Thyroid gland (tissue), 4 donors: ENCODE measurements at regions not wholly inside any gene's neighbourhood (a gene's known extent, or its start where the extent isn't known, plus 50 kb on each side); places are given as distances from the start of the nearest gene placed in this dataset.
"Not testable (repeated sequence)": the region's sequence is repeated elsewhere in the genome, so short reads cannot be mapped to it uniquely, and the experiment has no call there.

ENCODE experiments used
- DNase-seq, 2 donors: peaks; one replicate each; pipeline ENCODE4 v3.0.0-alpha.2; 2019
- H3K27ac ChIP-seq, 3 donors: fragments of 200-600 bp; sonication (generic); 1 replicate in 2 of 3; 2 replicates in 1 of 3; pipeline ENCODE4 v1.5.1; 2016 to 2019; ENCODE audit warnings: mild to moderate bottlenecking in 1 of 3, moderate library complexity in 1 of 3
- H3K27me3 ChIP-seq: fragments of 200-600 bp; sonication (generic); one replicate; pipeline ENCODE4 v1.5.1; 2019
- H3K36me3 ChIP-seq, 2 donors: fragments of 200-600 bp; sonication (generic); one replicate each; pipeline ENCODE4 v1.5.1; 2016 to 2019
- H3K4me1 ChIP-seq, 2 donors: fragments of 200-600 bp; sonication (generic); one replicate each; pipeline ENCODE4 v1.5.1; 2017 to 2019
- H3K4me3 ChIP-seq, 3 donors: fragments of 200-600 bp; sonication (generic); replicated peaks in 1 of 3; 1 replicate in 2 of 3; 2 replicates in 1 of 3; pipeline ENCODE4 v1.5.1; 2016; ENCODE audit warnings: mild to moderate bottlenecking in 1 of 3
- H3K9me3 ChIP-seq: fragments of 200-600 bp; sonication (generic); one replicate; pipeline ENCODE4 v1.5.1; 2017
- POLR2A ChIP-seq, 2 donors: fragments of 450-650 bp; IDR thresholded peaks; one replicate each; pipeline ENCODE4 v1.6.1; 2017; ENCODE audit warnings: antibody characterized with exemption in 2 of 2, mild to moderate bottlenecking in 2 of 2, moderate library complexity in 1 of 2
- WGBS, 2 donors: methylation state at CpG; one replicate each; pipeline ENCODE4 v1.1.5; 2017; 5-methylcytosine and 5-hydroxymethylcytosine counted together
- intact Hi-C: fragments of 100-400 bp; cut with DNase I; formaldehyde crosslinking; loops from one replicate; pipeline ENCODE4 v1.15.1; 2023
- TF ChIP-seq, protein P1 (sequence below), 6 experiments: fragments of 200-600 bp in 3 of 6; fragments of 450-650 bp in 3 of 6; sonication (generic) in 3 of 6; IDR thresholded peaks; one replicate each; pipeline ENCODE4 v1.5.1; 2016 to 2019; ENCODE audit warnings: antibody characterized with exemption in 6 of 6, mild to moderate bottlenecking in 2 of 6, inconsistent platforms in 1 of 6, moderate library complexity in 1 of 6

DNA sequence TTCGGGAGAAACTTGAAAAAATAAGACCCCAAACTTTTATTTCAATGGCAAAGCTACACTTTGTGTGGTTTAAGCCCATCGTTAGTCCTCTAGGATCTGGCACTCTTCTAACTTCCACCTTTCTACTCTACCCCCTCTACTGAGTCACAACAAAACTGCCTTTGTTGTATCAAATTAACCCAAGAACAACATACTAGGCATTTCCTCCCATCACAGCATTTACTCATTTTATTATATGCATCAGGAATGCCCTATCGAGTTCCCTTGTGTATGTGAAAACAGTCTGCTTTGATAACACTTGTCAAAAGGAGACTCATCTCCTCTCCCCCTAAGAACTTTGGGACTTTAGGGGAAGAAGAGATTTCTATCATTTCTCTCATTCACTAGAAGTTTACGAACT lies 158.9 kb upstream of the FREM1 start:
- Histone ChIP-seq H3K4me1 (no peaks in the 10 kb centered on the region), H3K9me3 (no peaks in the 10 kb centered on the region), H3K27me3 (no peaks in the 10 kb centered on the region), H3K36me3 (no peaks in the 10 kb centered on the region), H3K4me3 (no peak overlapping the region), H3K27ac (no peak overlapping the region)
- DNase-seq: no peak
- TF ChIP-seq POLR2A (IDR thresholded peaks at IDR 0.05): no peak
- TF ChIP-seq, protein P1, sequence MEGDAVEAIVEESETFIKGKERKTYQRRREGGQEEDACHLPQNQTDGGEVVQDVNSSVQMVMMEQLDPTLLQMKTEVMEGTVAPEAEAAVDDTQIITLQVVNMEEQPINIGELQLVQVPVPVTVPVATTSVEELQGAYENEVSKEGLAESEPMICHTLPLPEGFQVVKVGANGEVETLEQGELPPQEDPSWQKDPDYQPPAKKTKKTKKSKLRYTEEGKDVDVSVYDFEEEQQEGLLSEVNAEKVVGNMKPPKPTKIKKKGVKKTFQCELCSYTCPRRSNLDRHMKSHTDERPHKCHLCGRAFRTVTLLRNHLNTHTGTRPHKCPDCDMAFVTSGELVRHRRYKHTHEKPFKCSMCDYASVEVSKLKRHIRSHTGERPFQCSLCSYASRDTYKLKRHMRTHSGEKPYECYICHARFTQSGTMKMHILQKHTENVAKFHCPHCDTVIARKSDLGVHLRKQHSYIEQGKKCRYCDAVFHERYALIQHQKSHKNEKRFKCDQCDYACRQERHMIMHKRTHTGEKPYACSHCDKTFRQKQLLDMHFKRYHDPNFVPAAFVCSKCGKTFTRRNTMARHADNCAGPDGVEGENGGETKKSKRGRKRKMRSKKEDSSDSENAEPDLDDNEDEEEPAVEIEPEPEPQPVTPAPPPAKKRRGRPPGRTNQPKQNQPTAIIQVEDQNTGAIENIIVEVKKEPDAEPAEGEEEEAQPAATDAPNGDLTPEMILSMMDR (IDR thresholded peaks at IDR 0.05): no peak
- intact Hi-C loops: no loop called here
- 68 to 87% methylated on average over 4 of the region's 4 CpGs for WGBS, 2 donors

DNA sequence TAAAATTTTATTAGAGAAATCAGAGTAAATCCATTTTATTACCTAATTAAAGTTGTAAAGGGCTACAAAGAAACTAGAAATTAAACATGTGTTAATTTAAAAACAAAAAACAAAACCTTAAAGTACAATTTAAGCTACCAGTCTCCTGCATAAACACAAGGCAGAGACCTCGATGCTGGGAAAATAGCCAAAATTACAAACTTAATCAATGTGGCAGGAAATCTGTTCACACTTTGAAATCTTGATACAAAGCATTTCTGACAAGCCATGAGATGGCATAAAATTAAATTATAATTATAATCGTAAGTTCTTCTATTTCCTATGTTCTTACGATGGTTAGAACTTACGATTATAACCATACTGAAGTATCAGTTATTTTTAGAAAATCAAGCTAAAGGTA lies 158.0 kb upstream of the FREM1 start:
- Histone ChIP-seq H3K27me3 (no peaks in the 10 kb centered on the region), H3K4me3 (no peak overlapping the region), H3K4me1 (no peaks in the 10 kb centered on the region), H3K27ac (no peak overlapping the region), H3K36me3 (no peaks in the 10 kb centered on the region), H3K9me3 (no peaks in the 10 kb centered on the region)
- DNase-seq: no peak
- 71 to 72% methylated on average over 4 of the region's 4 CpGs for WGBS, 2 donors
- TF ChIP-seq, protein P1 (IDR thresholded peaks at IDR 0.05): no peak
- TF ChIP-seq POLR2A (IDR thresholded peaks at IDR 0.05): no peak
- intact Hi-C loops: no loop called here

DNA sequence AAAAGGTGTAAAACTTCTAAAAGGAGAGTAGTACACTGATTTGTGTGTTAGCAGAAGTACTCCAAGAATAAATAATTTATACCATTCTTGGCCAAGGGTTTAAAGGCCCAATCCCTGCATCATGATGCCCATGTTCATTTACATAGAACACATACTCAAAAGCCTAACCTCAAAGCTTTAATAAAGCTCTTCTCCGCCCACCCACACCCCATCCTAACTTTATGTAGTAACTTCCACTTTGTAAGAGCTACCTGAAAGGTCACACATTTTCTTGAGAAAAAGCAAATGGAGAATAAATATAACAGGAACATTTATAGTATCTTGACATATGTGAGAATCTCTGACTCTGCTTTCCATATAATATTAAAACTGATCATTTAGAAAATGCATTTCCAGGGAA lies 148.8 kb upstream of the FREM1 start:
- intact Hi-C loops: no loop called here
- Histone ChIP-seq H3K4me1 (no peaks in the 10 kb centered on the region), H3K36me3 (no peaks in the 10 kb centered on the region), H3K9me3 (no peaks in the 10 kb centered on the region), H3K27me3 (no peaks in the 10 kb centered on the region), H3K4me3 (no peak overlapping the region), H3K27ac (no peak overlapping the region)
- WGBS, 2 donors: 92 to 97% methylated on average over 1 of the region's 1 CpG
- no peak for DNase-seq
- no peak for TF ChIP-seq POLR2A (IDR thresholded peaks at IDR 0.05)
- TF ChIP-seq, protein P1 (IDR thresholded peaks at IDR 0.05): no peak

- no peak for DNase-seq
- Histone ChIP-seq H3K27me3 (no peaks in the 10 kb centered on the region), H3K36me3 (no peaks in the 10 kb centered on the region), H3K27ac (no peak overlapping the region), H3K4me1 (no peaks in the 10 kb centered on the region), H3K4me3 (no peak overlapping the region), H3K9me3 (no peaks in the 10 kb centered on the region)
- intact Hi-C loops: no loop called here
- 74 to 80% methylated on average over 4 of the region's 4 CpGs for WGBS, 2 donors
- TF ChIP-seq POLR2A (IDR thresholded peaks at IDR 0.05): no peak
- TF ChIP-seq, protein P1 (IDR thresholded peaks at IDR 0.05): no peak
Measured at GRCh38 chr9:15058236-15058635, 148.0 kb upstream of the FREM1 start.

DNA sequence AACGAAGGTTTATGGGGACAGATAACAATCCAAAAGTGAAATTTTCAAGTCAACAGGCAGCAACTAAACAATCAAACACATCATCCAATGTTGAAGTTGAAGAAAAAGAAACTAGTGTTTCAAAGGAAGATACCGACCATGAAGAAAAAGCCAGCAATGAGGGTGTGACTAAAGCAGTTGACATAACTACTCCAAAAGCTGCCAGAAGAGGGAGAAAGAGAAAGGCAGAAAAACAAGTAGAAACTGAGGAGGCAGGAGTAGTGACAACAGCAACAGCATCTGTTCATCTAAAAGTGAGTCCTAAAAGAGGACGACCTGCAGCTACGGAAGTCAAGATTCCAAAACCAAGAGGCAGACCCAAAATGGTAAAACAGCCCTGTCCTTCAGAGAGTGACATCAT lies 145.1 kb upstream of the FREM1 start:
- H3K4me3 ChIP-seq, intact Hi-C loops, H3K27ac ChIP-seq, H3K36me3 ChIP-seq, H3K4me1 ChIP-seq, H3K9me3 ChIP-seq, DNase-seq, H3K27me3 ChIP-seq: not testable (repeated sequence)
- WGBS, 2 donors: 55 to 62% methylated on average over 4 of the region's 4 CpGs

DNA sequence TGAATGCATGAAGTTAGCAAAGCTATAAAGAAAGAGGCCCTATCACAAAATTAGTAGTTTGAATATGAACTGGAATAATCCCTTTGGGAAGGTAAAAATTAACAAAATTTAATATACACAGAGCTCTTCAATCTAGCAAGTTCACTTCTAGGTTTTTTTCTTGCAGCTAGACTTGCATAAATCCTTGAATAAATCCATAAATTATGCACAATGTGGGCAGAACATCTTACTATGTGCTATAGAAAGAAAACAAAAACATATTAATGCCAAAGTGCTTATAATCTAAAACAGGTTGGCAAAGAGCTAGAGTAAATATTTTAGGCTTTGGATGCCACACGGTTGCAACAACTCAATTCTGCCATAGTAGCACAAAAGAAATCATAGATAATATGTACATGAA lies 138.5 kb upstream of the FREM1 start:
- H3K27me3 ChIP-seq: no peaks in the 10 kb centered on the region
- H3K4me1 ChIP-seq: no peaks in the 10 kb centered on the region
- WGBS, 2 donors: 88 to 91% methylated on average over 1 of the region's 1 CpG
- TF ChIP-seq, protein P1 (IDR thresholded peaks at IDR 0.05): no peak
- no peak for TF ChIP-seq POLR2A (IDR thresholded peaks at IDR 0.05)
- intact Hi-C loops: no loop called here
- H3K27ac ChIP-seq: no peak overlapping the region
- H3K9me3 ChIP-seq: no peaks in the 10 kb centered on the region
- no peak overlapping the region for H3K4me3 ChIP-seq
- DNase-seq: no peak
- no peaks in the 10 kb centered on the region for H3K36me3 ChIP-seq
